ENCODE measurements at regions not wholly inside any gene's neighbourhood (a gene's known extent, or its start where the extent isn't known, plus 50 kb on each side); places are given as distances from the start of the nearest gene placed in this dataset.
A peak's percentile ranks its signal among the peaks of the same experiment; 100 is the strongest.

DNA sequence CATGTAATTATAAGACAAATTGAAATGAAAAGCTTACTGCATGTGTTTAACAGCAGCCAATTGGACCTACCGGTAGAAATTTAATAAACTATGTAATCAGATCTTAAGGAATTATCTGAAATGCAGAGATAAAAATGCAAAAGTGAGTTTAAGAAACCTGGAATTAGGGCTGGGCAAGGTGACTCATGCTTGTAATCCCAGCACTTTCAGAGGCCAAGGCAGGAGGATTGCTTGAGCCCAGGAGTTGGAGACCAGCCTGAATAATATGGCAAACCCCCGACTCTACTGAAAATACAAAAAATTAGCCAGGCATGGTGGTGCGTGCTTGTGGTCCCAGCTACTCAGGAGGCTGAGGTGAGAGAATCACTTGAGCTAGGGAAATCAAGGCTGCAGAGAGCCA lies 74.1 kb downstream of the HFE start:
- Mint-ChIP-seq H3K27me3 (ENCODE audit: insufficient read depth, low read depth, poor library complexity) (peaks cover 38% of the 10 kb centered on the region), H3K27ac (peak overlapping the region; percentile 74; the same call in 1 of the 2 replicates), H3K4me1 (peaks cover 8% of the 10 kb centered on the region), H3K4me3 (peak overlapping the region; percentile 14; the same call in 1 of the 3 replicates), H3K9me3 (peaks cover 19% of the 10 kb centered on the region), H3K36me3 (ENCODE audit: low read depth) (peaks cover 12% of the 10 kb centered on the region; the same call in 2 of the 3 replicates)
- DNase-seq (ENCODE audit: low spot score) = no peak
- peaks cover 4% of the 10 kb centered on the region; the same call in 1 of the 2 replicates for H3K36me3 ChIP-seq (ENCODE audit: insufficient read depth)
- no peak overlapping the region for H3K27ac ChIP-seq (ENCODE audit: low read depth)
- H3K4me3 ChIP-seq = no peak overlapping the region
- H3K4me2 ChIP-seq = no peak overlapping the region
- H3K9me2 ChIP-seq (ENCODE audit: insufficient read depth) = no peaks in the 10 kb centered on the region
- no peaks in the 10 kb centered on the region for H3K27me3 ChIP-seq (ENCODE audit: insufficient read depth)
- peaks cover 20% of the 10 kb centered on the region for H3K79me2 ChIP-seq (replicated peaks; ENCODE audit: insufficient read depth)
- H2AFZ ChIP-seq = no peak overlapping the region
- no peak for ATAC-seq
- TF ChIP-seq, protein P1, sequence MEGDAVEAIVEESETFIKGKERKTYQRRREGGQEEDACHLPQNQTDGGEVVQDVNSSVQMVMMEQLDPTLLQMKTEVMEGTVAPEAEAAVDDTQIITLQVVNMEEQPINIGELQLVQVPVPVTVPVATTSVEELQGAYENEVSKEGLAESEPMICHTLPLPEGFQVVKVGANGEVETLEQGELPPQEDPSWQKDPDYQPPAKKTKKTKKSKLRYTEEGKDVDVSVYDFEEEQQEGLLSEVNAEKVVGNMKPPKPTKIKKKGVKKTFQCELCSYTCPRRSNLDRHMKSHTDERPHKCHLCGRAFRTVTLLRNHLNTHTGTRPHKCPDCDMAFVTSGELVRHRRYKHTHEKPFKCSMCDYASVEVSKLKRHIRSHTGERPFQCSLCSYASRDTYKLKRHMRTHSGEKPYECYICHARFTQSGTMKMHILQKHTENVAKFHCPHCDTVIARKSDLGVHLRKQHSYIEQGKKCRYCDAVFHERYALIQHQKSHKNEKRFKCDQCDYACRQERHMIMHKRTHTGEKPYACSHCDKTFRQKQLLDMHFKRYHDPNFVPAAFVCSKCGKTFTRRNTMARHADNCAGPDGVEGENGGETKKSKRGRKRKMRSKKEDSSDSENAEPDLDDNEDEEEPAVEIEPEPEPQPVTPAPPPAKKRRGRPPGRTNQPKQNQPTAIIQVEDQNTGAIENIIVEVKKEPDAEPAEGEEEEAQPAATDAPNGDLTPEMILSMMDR (conservative IDR thresholded peaks at IDR 0.05; ENCODE audit: low read depth in 2 of 2) = no peak
- TF ChIP-seq, protein P2, sequence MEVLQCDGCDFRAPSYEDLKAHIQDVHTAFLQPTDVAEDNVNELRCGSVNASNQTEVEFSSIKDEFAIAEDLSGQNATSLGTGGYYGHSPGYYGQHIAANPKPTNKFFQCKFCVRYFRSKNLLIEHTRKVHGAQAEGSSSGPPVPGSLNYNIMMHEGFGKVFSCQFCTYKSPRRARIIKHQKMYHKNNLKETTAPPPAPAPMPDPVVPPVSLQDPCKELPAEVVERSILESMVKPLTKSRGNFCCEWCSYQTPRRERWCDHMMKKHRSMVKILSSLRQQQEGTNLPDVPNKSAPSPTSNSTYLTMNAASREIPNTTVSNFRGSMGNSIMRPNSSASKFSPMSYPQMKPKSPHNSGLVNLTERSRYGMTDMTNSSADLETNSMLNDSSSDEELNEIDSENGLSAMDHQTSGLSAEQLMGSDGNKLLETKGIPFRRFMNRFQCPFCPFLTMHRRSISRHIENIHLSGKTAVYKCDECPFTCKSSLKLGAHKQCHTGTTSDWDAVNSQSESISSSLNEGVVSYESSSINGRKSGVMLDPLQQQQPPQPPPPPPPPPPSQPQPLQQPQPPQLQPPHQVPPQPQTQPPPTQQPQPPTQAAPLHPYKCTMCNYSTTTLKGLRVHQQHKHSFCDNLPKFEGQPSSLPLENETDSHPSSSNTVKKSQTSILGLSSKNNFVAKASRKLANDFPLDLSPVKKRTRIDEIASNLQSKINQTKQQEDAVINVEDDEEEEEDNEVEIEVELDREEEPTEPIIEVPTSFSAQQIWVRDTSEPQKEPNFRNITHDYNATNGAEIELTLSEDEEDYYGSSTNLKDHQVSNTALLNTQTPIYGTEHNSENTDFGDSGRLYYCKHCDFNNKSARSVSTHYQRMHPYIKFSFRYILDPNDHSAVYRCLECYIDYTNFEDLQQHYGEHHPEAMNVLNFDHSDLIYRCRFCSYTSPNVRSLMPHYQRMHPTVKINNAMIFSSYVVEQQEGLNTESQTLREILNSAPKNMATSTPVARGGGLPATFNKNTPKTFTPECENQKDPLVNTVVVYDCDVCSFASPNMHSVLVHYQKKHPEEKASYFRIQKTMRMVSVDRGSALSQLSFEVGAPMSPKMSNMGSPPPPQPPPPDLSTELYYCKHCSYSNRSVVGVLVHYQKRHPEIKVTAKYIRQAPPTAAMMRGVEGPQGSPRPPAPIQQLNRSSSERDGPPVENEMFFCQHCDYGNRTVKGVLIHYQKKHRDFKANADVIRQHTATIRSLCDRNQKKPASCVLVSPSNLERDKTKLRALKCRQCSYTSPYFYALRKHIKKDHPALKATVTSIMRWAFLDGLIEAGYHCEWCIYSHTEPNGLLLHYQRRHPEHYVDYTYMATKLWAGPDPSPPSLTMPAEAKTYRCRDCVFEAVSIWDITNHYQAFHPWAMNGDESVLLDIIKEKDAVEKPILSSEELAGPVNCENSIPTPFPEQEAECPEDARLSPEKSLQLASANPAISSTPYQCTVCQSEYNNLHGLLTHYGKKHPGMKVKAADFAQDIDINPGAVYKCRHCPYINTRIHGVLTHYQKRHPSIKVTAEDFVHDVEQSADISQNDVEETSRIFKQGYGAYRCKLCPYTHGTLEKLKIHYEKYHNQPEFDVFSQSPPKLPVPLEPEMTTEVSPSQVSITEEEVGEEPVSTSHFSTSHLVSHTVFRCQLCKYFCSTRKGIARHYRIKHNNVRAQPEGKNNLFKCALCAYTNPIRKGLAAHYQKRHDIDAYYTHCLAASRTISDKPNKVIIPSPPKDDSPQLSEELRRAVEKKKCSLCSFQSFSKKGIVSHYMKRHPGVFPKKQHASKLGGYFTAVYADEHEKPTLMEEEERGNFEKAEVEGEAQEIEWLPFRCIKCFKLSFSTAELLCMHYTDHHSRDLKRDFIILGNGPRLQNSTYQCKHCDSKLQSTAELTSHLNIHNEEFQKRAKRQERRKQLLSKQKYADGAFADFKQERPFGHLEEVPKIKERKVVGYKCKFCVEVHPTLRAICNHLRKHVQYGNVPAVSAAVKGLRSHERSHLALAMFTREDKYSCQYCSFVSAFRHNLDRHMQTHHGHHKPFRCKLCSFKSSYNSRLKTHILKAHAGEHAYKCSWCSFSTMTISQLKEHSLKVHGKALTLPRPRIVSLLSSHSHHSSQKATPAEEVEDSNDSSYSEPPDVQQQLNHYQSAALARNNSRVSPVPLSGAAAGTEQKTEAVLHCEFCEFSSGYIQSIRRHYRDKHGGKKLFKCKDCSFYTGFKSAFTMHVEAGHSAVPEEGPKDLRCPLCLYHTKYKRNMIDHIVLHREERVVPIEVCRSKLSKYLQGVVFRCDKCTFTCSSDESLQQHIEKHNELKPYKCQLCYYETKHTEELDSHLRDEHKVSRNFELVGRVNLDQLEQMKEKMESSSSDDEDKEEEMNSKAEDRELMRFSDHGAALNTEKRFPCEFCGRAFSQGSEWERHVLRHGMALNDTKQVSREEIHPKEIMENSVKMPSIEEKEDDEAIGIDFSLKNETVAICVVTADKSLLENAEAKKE (CRISPR knock-in tag; IDR thresholded peaks at IDR 0.05) = no peak
- no peak for TF ChIP-seq EZH2phosphoT487 (IDR thresholded peaks at IDR 0.05; ENCODE audit: unreplicated experiment)
- no peak for TF ChIP-seq NANOG (IDR thresholded peaks at IDR 0.05; ENCODE audit: borderline replicate concordance)
- TF ChIP-seq STAT1 (IDR thresholded peaks at IDR 0.05; ENCODE audit: unreplicated experiment) = no peak
- TF ChIP-seq ZNF114 (CRISPR knock-in tag; IDR thresholded peaks at IDR 0.05) = no peak
- no peak for TF ChIP-seq CREB1 (CRISPR knock-in tag; IDR thresholded peaks at IDR 0.05; ENCODE audit: low read depth)
- TF ChIP-seq, protein P3, sequence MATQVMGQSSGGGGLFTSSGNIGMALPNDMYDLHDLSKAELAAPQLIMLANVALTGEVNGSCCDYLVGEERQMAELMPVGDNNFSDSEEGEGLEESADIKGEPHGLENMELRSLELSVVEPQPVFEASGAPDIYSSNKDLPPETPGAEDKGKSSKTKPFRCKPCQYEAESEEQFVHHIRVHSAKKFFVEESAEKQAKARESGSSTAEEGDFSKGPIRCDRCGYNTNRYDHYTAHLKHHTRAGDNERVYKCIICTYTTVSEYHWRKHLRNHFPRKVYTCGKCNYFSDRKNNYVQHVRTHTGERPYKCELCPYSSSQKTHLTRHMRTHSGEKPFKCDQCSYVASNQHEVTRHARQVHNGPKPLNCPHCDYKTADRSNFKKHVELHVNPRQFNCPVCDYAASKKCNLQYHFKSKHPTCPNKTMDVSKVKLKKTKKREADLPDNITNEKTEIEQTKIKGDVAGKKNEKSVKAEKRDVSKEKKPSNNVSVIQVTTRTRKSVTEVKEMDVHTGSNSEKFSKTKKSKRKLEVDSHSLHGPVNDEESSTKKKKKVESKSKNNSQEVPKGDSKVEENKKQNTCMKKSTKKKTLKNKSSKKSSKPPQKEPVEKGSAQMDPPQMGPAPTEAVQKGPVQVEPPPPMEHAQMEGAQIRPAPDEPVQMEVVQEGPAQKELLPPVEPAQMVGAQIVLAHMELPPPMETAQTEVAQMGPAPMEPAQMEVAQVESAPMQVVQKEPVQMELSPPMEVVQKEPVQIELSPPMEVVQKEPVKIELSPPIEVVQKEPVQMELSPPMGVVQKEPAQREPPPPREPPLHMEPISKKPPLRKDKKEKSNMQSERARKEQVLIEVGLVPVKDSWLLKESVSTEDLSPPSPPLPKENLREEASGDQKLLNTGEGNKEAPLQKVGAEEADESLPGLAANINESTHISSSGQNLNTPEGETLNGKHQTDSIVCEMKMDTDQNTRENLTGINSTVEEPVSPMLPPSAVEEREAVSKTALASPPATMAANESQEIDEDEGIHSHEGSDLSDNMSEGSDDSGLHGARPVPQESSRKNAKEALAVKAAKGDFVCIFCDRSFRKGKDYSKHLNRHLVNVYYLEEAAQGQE (IDR thresholded peaks at IDR 0.05; ENCODE audit: unreplicated experiment) = no peak
- no peak for TF ChIP-seq EZH2 (IDR thresholded peaks at IDR 0.05; ENCODE audit: low read depth, unreplicated experiment)
- H3K4me1 ChIP-seq (ENCODE audit: insufficient read depth) = no peaks in the 10 kb centered on the region
- 0 out of 2 replicates have a peak, but pooled peaks cover 3% of the 10 kb centered on the region for H4K20me1 ChIP-seq (replicated peaks; ENCODE audit: insufficient read depth)
- H3F3A ChIP-seq (replicated peaks; ENCODE audit: low read depth) = peaks cover 13% of the 10 kb centered on the region
